ENCODE measurements at regions not wholly inside any gene's neighbourhood (a gene's known extent, or its start where the extent isn't known, plus 50 kb on each side); places are given as distances from the start of the nearest gene placed in this dataset.

- TF ChIP-seq CTCF (IDR thresholded peaks at IDR 0.05) (no peak), POLR2A (IDR thresholded peaks at IDR 0.05) (no peak)
Observed at GRCh38 chr10:47061776-47062175, 150.5 kb downstream of the PTPN20 start.
